Keratinocyte (primary cell): ENCODE measurements at regions not wholly inside any gene's neighbourhood (a gene's known extent, or its start where the extent isn't known, plus 50 kb on each side); places are given as distances from the start of the nearest gene placed in this dataset.

Experiments
- CTCF ChIP-seq, 3 experiments: IDR thresholded peaks in 1 of 3; conservative IDR thresholded peaks in 1 of 3; optimal IDR thresholded peaks in 1 of 3; 2 replicates in 2 of 3; 3 replicates in 1 of 3; pipeline versions ENCODE3 to v1.5.1; 2011; ENCODE audit warnings: low read length in 3 of 3, mild to moderate bottlenecking in 3 of 3, moderate library complexity in 2 of 3, control low read depth in 1 of 3, inconsistent platforms in 1 of 3; ENCODE audit not compliant: insufficient read depth in 2 of 3; ENCODE audit errors: extremely low read depth in 1 of 3
- EZH2 ChIP-seq: IDR thresholded peaks from one replicate; pipeline ENCODE4 v1.6.1; 2012; ENCODE audit warnings: inconsistent platforms, mild to moderate bottlenecking, low read length, moderate library complexity

GRCh38 chr2:176443946-176444345 lies 174.7 kb downstream of the MTX2 start:
- TF ChIP-seq EZH2, result no peak
- no peak for TF ChIP-seq CTCF (optimal IDR thresholded peaks at IDR 0.05 in 1 of 3, IDR thresholded peaks at IDR 0.05 in 1 of 3, conservative IDR thresholded peaks at IDR 0.05 in 1 of 3; ENCODE audit: extremely low read depth in 1 of 3, insufficient read depth in 2 of 3, low read length in 3 of 3)
